Panc1 (cell line): ENCODE measurements at regions not wholly inside any gene's neighbourhood (a gene's known extent, or its start where the extent isn't known, plus 50 kb on each side); places are given as distances from the start of the nearest gene placed in this dataset.

Experiments
- CTCF ChIP-seq: fragments of 450-650 bp; IDR thresholded peaks from 2 replicates; pipeline ENCODE4 v1.5.1; 2017; ENCODE audit warnings: mild to moderate bottlenecking
- POLR2AphosphoS5 ChIP-seq: IDR thresholded peaks from 2 replicates; pipeline ENCODE4 v1.6.1; 2012; ENCODE audit warnings: mild to moderate bottlenecking, low read depth, low read length, moderate library complexity
- REST ChIP-seq, 2 experiments: IDR thresholded peaks; 2 replicates each; pipeline ENCODE4 v1.6.1; 2011 to 2012; ENCODE audit warnings: low read depth in 2 of 2, control low read depth in 1 of 2, low read length in 1 of 2, mild to moderate bottlenecking in 1 of 2, moderate library complexity in 1 of 2; ENCODE audit not compliant: insufficient read depth in 1 of 2
- SIN3A ChIP-seq: IDR thresholded peaks from 2 replicates; pipeline ENCODE4 v1.6.1; 2012; ENCODE audit warnings: low read depth, mild to moderate bottlenecking, low read length, moderate library complexity, borderline replicate concordance; ENCODE audit not compliant: insufficient read depth
- TCF7L2 ChIP-seq: IDR thresholded peaks from 2 replicates; pipeline ENCODE4 v1.6.1; 2011; ENCODE audit warnings: mild to moderate bottlenecking, low read depth, low read length, inconsistent platforms

GRCh38 chr6:105680131-105680530, 277.2 kb upstream of the PREP start:
- TF ChIP-seq CTCF (no peak), SIN3A (no peak), POLR2AphosphoS5 (no peak), REST (IDR thresholded peaks at IDR 0.05; ENCODE audit: insufficient read depth in 1 of 2, low read depth in 2 of 2, low read length in 1 of 2) (no peak), TCF7L2 (no peak)
